ENCODE measurements at regions not wholly inside any gene's neighbourhood (a gene's known extent, or its start where the extent isn't known, plus 50 kb on each side); places are given as distances from the start of the nearest gene placed in this dataset.

DNA sequence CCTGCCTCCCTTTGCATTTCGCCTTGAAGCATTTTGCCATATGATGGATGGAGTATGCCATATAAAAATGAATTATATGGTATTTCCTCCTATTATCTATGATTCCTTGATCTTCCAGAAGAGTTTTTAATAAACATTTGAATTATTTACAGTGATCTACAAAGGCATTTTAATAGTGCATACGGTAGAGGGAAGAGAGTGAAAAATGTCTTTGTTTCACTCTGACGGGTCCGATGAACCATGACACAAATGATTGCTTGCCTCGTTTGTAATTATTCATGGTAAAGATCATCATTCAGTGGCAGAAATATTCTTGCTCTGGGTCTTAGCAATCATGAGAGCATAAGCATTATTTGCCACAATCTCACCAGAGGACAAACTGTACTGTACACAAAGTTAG lies 1010.9 kb downstream of the NTRK3 start:
- Histone ChIP-seq H3K27me3 (no peaks in the 10 kb centered on the region), H3K27ac (no peak overlapping the region), H3K4me3 (no peak overlapping the region), H3K9me3 (no peaks in the 10 kb centered on the region), H3K4me1 (no peaks in the 10 kb centered on the region), H3K36me3 (no peaks in the 10 kb centered on the region)
- no peak for DNase-seq (ENCODE audit: low spot score)
- TF ChIP-seq, protein P1, sequence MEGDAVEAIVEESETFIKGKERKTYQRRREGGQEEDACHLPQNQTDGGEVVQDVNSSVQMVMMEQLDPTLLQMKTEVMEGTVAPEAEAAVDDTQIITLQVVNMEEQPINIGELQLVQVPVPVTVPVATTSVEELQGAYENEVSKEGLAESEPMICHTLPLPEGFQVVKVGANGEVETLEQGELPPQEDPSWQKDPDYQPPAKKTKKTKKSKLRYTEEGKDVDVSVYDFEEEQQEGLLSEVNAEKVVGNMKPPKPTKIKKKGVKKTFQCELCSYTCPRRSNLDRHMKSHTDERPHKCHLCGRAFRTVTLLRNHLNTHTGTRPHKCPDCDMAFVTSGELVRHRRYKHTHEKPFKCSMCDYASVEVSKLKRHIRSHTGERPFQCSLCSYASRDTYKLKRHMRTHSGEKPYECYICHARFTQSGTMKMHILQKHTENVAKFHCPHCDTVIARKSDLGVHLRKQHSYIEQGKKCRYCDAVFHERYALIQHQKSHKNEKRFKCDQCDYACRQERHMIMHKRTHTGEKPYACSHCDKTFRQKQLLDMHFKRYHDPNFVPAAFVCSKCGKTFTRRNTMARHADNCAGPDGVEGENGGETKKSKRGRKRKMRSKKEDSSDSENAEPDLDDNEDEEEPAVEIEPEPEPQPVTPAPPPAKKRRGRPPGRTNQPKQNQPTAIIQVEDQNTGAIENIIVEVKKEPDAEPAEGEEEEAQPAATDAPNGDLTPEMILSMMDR (IDR thresholded peaks at IDR 0.05) = no peak

DNA sequence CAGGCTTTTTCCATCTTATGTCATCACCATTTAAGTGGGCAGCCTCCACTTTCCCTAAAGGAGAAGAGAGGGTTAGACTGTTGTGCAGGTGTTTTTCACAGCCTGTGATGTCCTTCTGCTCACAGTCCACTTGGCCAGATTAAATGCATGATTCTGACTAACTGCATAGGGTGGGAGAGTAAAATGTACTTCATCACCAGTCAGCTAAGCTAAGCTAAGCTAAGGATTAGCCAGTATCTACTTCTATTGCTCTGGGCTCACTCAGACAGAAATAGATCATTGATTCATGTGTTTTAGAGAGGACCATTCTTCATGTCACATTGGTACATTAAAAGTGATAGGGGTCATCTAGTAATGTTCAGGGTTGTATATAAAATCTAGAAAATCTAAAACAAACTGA lies 1013.1 kb downstream of the NTRK3 start:
- Histone ChIP-seq H3K4me3 (no peak overlapping the region), H3K27me3 (no peaks in the 10 kb centered on the region), H3K4me1 (no peaks in the 10 kb centered on the region), H3K9me3 (no peaks in the 10 kb centered on the region), H3K27ac (no peak overlapping the region), H3K36me3 (no peaks in the 10 kb centered on the region)
- TF ChIP-seq, protein P1 (IDR thresholded peaks at IDR 0.05) = no peak
- DNase-seq (ENCODE audit: low spot score) = no peak

DNA sequence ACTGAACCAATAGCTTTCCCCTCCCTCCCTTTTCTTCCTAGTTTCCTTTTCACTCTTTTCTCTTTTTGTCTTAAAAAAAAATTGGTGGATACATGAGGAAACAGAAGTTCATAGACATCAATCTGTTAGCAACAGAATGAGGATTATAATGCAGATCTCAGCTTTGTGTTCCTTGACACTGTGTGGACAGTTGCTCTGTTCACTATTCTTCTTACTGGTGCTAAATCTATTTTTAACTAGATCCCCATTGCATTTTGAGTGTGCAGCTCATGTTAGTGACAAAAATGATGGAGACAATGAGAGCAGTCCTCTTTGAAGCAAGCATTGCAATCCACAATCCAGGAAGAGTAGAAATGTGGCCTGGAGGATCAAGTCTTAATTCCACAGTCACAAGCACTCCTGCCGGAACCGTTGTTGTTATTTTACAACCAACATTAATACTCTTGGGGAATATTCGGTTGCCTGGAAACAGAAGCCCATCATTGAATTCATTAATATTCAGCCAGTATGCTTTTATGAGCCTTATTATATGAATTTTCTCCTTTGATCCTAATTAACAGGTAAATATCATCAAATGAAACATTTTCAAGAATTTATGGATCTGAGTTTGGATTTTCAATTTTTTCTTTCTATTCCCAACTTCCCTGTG lies 1016.8 kb downstream of the NTRK3 start:
- Histone ChIP-seq H3K4me3 (no peak overlapping the region), H3K36me3 (no peaks in the 10 kb centered on the region), H3K27me3 (no peaks in the 10 kb centered on the region), H3K4me1 (no peaks in the 10 kb centered on the region), H3K27ac (no peak overlapping the region), H3K9me3 (no peaks in the 10 kb centered on the region)
- DNase-seq (ENCODE audit: low spot score) = no peak
- TF ChIP-seq, protein P1 (IDR thresholded peaks at IDR 0.05) = no peak

DNA sequence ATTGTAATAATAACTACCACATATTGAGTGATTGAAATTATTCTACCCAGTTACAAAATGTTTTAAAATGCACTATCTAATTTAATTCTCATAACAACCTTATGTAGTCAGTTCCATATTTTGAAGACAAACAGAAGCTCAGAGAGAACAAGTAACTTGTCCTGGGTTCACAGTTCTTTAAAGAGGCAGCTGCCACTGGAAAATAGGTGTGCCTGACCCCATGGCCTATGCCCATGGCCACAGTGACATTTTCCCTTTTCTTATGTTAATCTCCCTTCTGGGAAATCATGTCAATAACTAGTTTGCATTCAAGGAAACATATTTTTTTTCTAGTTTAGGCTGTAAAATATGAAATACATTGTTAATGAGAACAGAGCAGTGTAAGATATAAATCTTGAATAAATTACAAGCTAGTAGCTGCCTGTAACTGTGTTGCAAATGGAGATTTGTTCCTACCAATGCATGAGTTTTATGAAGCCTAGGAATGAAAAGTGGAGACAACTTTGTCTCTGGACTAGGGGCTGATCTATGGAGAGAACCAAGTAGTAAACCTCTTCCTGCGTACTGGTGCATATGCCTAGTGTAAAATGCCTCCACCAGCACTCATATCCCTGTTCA lies 1018.0 kb downstream of the NTRK3 start:
- no peak for DNase-seq (ENCODE audit: low spot score)
- Histone ChIP-seq H3K9me3 (no peaks in the 10 kb centered on the region), H3K4me1 (no peaks in the 10 kb centered on the region), H3K27ac (no peak overlapping the region), H3K4me3 (no peak overlapping the region), H3K36me3 (no peaks in the 10 kb centered on the region), H3K27me3 (no peaks in the 10 kb centered on the region)
- TF ChIP-seq, protein P1 (IDR thresholded peaks at IDR 0.05) = no peak

DNA sequence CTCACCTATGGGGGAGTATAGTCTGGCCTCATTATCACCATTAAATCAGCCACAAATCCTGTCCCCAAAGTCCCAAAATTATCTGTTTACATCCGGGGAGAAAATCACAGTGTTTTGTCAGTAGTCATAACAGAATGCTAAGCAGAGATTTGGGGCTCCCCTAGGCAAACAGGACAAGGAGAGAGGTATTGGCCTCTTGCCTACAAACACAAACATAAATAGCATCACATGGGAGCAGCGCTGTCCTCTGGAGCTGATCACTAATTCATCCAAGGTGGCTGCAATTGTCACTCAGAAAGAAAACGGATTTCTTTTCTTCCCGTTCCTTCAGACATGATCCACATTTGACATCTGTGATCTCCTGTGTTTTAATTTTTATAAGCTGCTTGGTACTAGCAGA lies 1028.1 kb downstream of the NTRK3 start:
- TF ChIP-seq, protein P1 (IDR thresholded peaks at IDR 0.05) = no peak
- Histone ChIP-seq H3K4me3 (no peak overlapping the region), H3K36me3 (no peaks in the 10 kb centered on the region), H3K4me1 (no peaks in the 10 kb centered on the region), H3K27ac (no peak overlapping the region), H3K27me3 (no peaks in the 10 kb centered on the region), H3K9me3 (peaks cover 0 to 6% of the 10 kb centered on the region in 2 donors)
- no peak for DNase-seq (ENCODE audit: low spot score)

DNA sequence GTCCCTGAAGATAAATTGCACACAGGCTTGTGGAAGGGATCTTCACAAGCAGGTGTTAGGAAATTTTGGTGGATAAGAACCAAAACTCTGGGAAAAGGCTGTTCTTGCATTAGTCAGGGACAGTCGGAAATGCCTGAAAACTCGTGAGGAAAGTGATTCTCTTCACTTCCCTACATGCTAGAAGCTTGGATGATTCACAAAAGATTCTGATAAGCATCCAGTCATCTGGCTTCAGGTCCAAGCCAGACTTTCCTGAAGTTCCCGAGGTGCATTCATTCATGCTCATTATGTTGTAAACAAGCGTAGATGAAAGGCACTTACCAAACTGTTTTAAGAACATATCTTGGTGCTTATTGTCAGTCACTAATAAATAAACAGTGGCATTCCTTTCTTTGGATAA lies 1028.7 kb downstream of the NTRK3 start:
- no peak for DNase-seq (ENCODE audit: low spot score)
- Histone ChIP-seq H3K27me3 (no peaks in the 10 kb centered on the region), H3K36me3 (no peaks in the 10 kb centered on the region), H3K4me3 (no peak overlapping the region), H3K27ac (no peak overlapping the region), H3K9me3 (peaks cover 0 to 6% of the 10 kb centered on the region in 2 donors), H3K4me1 (no peaks in the 10 kb centered on the region)
- TF ChIP-seq, protein P1 (IDR thresholded peaks at IDR 0.05) = no peak

Measured in right atrium auricular region (tissue), 2 donors.